Muscle layer of duodenum (tissue), 2 donors: ENCODE measurements at regions not wholly inside any gene's neighbourhood (a gene's known extent, or its start where the extent isn't known, plus 50 kb on each side); places are given as distances from the start of the nearest gene placed in this dataset.

Experiments
- H3K27ac ChIP-seq: one replicate; pipeline ENCODE4 v1.7.0; 2013; ENCODE audit warnings: mild to moderate bottlenecking, low read length
- H3K27me3 ChIP-seq: one replicate; pipeline ENCODE4 v1.7.0; 2013; ENCODE audit warnings: low read depth, mild to moderate bottlenecking, control low read depth, low read length
- H3K36me3 ChIP-seq, 2 donors: one replicate each; pipeline ENCODE4 v1.7.0; 2013; ENCODE audit warnings: low read length in 2 of 2, control low read depth in 1 of 2, mild to moderate bottlenecking in 1 of 2; ENCODE audit not compliant: insufficient read depth in 2 of 2, control insufficient read depth in 1 of 2
- H3K4me1 ChIP-seq, 2 donors: one replicate each; pipeline ENCODE4 v1.7.0; 2013; ENCODE audit warnings: low read length in 2 of 2, mild to moderate bottlenecking in 2 of 2, control low read depth in 1 of 2, moderate library complexity in 1 of 2; ENCODE audit not compliant: insufficient read depth in 2 of 2, control insufficient read depth in 1 of 2
- H3K4me3 ChIP-seq, 2 donors: one replicate each; pipeline ENCODE4 v1.7.0; 2013; ENCODE audit warnings: low read length in 2 of 2, low read depth in 1 of 2, mild to moderate bottlenecking in 1 of 2
- H3K9me3 ChIP-seq, 2 donors: one replicate each; pipeline ENCODE4 v1.7.0; 2013; ENCODE audit warnings: low read length in 2 of 2, control low read depth in 1 of 2, mild to moderate bottlenecking in 1 of 2; ENCODE audit not compliant: control insufficient read depth in 1 of 2
- donor health status: healthy.

DNA sequence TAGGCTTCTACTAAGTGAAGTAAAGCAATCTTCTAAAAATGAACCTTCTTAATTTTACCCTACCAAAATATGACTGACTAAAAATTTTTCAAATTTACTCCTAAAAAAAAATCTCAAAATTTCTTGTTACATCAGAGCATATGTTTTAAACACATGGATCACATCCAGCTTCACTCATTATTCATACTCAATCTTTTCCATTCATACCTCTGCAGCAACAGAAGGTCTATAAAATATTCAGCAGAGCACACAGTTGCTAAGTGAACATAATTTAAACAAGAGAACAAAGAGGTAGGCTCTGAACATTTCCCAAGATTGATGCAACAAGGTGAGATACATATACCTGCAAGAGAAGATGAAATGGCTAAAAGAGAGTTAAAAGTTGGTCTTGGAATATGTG, 213.9 kb downstream of the SOD2 start:
- Histone ChIP-seq H3K4me1 (no peaks in the 10 kb centered on the region), H3K27ac (no peak overlapping the region), H3K4me3 (no peak overlapping the region), H3K27me3 (no peaks in the 10 kb centered on the region), H3K36me3 (no peaks in the 10 kb centered on the region), H3K9me3 (peaks cover 0 to 4% of the 10 kb centered on the region in 2 donors)

DNA sequence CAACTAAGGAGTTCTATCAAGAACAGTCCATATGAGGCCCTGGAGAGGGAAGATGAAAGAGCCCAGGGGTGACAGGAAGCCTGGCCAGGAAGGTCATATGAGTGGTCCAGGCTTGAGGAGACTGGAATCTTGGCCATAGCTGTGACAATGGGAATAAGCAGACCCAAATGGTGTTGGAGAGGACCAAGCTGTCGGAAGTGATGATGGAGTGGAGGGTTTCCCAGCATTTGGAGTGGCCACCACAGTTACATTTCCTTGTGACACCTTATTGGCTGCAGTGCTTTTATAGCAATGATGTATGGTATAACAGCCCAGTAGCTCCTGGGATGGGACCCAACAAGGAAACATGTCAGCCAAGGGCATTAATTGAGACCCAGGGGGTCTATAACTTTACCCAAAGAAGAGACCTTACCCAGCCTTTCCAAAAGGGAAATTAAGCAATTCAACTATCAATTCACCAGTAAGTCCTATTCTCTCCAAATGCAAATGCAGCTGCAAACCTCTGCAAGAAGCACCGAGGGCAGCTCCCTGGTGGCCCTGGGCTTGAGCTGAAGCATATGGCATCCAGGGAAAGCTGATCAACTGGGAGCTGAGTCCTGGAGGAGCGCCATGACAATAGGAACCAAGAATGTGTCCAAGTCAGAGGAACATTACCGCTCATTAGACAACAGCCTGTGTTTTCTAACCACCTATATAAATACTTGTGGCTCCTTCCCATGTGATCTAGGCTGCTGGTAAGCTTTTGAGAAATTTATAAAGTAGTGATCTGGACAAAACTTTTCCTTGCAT, 219.4 kb downstream of the SOD2 start:
- H3K4me1 ChIP-seq: no peaks in the 10 kb centered on the region
- H3K27me3 ChIP-seq: no peaks in the 10 kb centered on the region
- no peak overlapping the region for H3K27ac ChIP-seq
- H3K36me3 ChIP-seq: no peaks in the 10 kb centered on the region
- H3K4me3 ChIP-seq: no peak overlapping the region
- no peaks in the 10 kb centered on the region for H3K9me3 ChIP-seq

DNA sequence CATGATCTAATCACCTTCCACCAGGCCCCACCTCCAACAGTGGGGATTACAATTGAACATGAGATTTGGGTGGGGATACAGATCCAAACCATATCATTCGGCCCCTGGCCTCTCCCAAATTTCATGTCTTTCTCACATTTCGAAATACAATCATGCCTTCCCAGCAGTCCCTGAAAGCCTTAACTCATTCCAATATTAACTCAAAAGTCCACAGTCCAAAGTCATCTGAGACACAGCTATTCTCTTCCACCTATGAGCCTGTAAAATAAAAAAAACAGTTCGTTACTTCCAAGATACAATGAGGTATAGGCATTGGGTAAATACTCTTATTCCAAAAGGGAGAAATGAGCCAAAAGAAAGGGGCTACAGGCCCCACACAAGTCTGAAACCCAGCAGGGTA, 222.6 kb downstream of the SOD2 start:
- Histone ChIP-seq H3K9me3 (no peaks in the 10 kb centered on the region), H3K36me3 (no peaks in the 10 kb centered on the region), H3K27ac (no peak overlapping the region), H3K27me3 (no peaks in the 10 kb centered on the region), H3K4me1 (no peaks in the 10 kb centered on the region), H3K4me3 (no peak overlapping the region)

DNA sequence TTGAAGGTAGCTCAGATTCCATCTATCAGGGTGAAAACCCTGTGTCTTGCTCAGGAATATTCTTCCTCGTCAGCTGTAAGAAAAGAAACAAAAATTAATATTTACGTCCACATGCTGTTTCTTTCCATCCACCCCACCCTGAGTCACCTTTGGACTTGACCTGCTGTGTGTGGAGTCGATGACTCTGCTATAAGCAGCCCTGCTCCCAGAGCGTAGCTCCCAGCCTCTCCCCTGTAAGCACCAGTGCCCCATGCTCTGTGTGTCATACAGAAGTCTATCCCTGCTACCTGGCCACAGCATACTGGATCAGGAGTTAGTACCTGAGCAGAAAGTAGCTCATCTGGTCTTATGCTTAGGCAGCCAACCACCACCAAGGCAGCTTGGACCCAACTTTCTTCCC, 223.6 kb downstream of the SOD2 start:
- Histone ChIP-seq H3K27ac (no peak overlapping the region), H3K27me3 (no peaks in the 10 kb centered on the region), H3K36me3 (no peaks in the 10 kb centered on the region), H3K9me3 (no peaks in the 10 kb centered on the region), H3K4me3 (no peak overlapping the region), H3K4me1 (no peaks in the 10 kb centered on the region)

DNA sequence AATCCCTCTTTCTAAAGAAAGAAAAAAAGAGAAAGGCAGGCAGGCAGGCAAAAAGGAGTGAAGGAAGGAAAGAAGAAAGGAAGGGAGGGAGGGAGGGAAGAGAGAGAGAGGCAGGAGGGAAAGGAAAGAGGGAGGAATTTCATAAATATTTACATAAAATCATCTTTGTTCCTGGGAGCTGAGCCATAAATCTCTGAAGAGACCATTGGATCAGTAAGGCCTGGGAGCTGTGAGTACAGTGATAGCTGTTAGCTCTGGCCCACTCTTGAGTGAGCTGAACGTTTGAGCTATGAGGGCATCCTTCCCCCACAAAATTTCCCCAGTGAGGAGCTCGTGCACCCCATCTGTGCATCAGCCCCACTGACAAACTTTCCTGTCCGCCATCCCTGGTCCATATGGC, 224.0 kb downstream of the SOD2 start:
- Histone ChIP-seq H3K4me3 (no peak overlapping the region), H3K27me3 (no peaks in the 10 kb centered on the region), H3K4me1 (no peaks in the 10 kb centered on the region), H3K36me3 (no peaks in the 10 kb centered on the region), H3K9me3 (no peaks in the 10 kb centered on the region), H3K27ac (no peak overlapping the region)

DNA sequence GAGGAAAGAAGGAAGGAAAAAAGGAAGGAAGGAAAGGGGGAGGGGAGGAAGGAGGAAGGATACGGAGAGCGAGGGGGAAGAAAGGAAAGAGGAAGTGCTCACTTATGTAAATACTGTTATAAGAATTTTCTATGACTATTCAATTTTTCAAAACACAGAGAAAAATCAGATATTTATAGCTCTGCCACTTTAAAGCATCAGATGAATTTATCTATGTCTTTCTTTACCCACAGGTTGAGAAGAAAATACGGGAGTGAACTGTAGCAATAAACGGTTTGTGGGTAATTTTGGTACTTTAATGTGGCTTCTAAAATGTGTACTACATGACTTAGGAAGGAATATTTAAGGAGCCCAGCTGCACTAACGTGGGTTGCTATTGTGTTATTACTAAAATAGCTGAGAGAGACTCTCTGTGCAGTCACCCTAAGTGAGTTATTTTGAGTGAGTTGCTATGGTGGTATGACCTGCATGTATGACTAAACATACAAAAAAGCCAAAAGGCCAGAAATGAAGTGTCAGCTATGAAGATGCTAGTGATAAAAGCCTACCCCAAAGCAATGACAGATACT, 225.5 kb downstream of the SOD2 start:
- H3K9me3 ChIP-seq: no peaks in the 10 kb centered on the region
- H3K27me3 ChIP-seq: no peaks in the 10 kb centered on the region

DNA sequence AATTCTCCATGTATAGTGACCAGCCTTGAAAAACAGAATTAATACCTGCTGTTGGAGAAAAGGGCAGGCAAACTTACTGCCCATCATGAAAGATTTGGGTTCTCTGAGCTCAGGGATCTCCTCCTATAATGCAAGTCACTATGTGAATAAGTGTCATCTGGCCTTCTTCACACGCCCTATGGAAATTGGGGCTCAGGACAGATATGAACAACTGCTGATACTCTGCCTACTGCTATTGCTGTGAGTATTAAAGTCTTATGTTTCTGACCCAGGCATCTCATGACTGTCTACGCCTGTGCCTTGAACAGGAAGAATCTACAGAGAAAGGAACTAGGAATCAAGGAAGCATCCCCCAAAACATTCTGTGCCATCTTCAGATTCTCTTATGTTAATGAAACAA, 226.1 kb downstream of the SOD2 start:
- Histone ChIP-seq H3K27ac (no peak overlapping the region), H3K9me3 (no peaks in the 10 kb centered on the region), H3K27me3 (no peaks in the 10 kb centered on the region), H3K36me3 (no peaks in the 10 kb centered on the region), H3K4me3 (no peak overlapping the region), H3K4me1 (no peaks in the 10 kb centered on the region)

More for the DNA sequence above, 225.5 kb downstream of the SOD2 start:
- Histone ChIP-seq H3K4me1 (no peaks in the 10 kb centered on the region), H3K36me3 (no peaks in the 10 kb centered on the region), H3K4me3 (no peak overlapping the region), H3K27ac (no peak overlapping the region)

DNA sequence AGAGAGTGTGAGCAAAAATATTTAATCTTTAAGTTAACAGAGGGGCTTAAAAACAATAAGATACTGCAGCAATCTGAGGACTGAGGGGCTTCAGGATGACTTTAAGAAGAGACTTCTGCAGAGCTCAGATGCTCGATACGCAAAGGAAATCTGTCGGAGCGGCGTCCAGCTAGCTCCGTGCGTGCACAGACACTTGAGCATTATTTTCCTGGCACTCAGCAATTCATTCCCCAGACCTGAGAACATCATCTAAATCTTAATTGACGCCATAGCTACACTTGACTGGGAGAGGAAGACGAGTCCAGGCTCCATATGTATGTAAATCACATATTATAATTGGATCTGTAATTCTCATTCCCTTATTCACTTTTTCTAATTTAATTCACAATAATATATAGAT, 228.2 kb downstream of the SOD2 start:
- H3K27ac ChIP-seq: no peak overlapping the region
- no peak overlapping the region for H3K4me3 ChIP-seq
- H3K4me1 ChIP-seq: no peaks in the 10 kb centered on the region
- H3K27me3 ChIP-seq: no peaks in the 10 kb centered on the region
- H3K36me3 ChIP-seq: no peaks in the 10 kb centered on the region
- H3K9me3 ChIP-seq: no peaks in the 10 kb centered on the region

DNA sequence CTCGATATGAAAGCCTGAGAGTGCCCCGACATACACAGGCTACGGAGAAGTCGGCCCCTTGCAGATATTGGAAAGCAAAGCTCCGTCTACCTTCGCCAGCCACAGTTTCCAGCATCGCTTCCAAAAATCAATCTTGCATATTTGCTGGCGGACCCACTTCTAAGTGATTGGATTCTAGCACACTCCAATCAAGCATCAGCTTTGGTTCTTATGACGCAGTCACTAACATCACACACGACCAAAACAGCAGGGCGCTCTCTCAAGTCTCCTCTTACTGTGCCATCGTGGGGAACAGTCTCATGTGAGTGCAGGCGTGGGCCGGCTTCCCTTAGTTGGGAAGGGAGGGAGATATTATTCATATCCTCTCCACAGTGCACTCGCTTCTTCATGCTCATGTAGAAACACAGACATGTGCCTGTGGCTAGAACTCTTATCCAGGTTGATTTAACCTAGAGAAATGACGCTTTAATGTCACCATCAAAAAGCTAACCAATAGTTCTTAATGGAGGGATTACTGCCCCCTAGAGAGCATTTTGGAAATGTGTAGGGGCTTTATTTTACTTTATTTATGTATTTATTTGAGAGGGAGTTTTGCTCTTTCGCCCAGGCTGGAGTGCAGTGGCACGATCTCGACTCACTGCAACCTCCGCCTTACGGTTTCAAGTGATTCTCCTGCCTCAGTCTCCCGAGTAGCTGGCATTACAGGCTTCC, 229.8 kb downstream of the SOD2 start:
- H3K27ac ChIP-seq: no peak overlapping the region
- H3K36me3 ChIP-seq: no peaks in the 10 kb centered on the region
- no peak overlapping the region for H3K4me3 ChIP-seq

DNA sequence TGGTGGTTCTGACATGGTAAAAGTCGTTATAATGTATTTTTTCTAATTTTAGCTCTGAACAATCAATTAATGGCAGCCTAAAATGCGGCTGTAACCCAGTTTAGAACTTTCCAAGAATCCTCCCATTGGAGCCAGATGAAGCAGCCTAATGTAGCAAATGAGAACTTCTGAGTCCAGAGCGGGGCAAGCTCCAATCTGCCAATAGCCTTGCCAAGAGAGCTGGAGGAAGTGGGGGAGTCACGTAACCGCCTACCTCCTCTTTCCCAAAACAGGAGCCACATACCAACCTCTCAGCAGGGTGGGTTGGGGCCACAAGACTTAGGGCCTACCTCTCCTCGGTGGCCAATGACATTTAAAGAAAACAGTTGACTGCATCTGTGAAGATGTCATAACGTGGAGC, 230.6 kb downstream of the SOD2 start:
- H3K4me1 ChIP-seq: no peaks in the 10 kb centered on the region
- H3K36me3 ChIP-seq: no peaks in the 10 kb centered on the region
- no peak overlapping the region for H3K27ac ChIP-seq
- no peaks in the 10 kb centered on the region for H3K9me3 ChIP-seq
- no peak overlapping the region for H3K4me3 ChIP-seq
- no peaks in the 10 kb centered on the region for H3K27me3 ChIP-seq

More for the DNA sequence above, 229.8 kb downstream of the SOD2 start:
- Histone ChIP-seq H3K9me3 (no peaks in the 10 kb centered on the region), H3K4me1 (no peaks in the 10 kb centered on the region), H3K27me3 (no peaks in the 10 kb centered on the region)

DNA sequence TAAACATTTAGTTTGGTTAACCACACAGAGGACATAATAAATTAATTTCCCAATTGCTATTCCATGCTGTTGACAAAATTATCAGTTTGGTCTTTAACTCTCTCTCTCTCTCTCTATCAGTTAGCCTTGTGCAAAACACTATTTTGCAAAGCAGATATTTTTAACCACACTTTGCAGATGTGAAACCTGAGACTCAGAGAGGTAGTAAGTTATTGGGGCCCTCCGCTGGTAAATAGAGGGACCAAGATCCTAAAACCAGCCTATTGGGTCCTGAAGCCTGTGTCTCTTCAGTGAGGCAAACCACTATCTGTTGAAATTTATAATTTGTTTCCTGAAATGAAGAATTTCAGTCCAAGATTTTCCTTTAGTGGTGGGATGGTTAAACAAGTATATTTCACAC, 231.0 kb downstream of the SOD2 start:
- Histone ChIP-seq H3K4me1 (no peaks in the 10 kb centered on the region), H3K27ac (no peak overlapping the region), H3K9me3 (no peaks in the 10 kb centered on the region), H3K36me3 (no peaks in the 10 kb centered on the region), H3K4me3 (no peak overlapping the region), H3K27me3 (no peaks in the 10 kb centered on the region)
